Fibroblast of mammary gland (primary cell): ENCODE measurements at regions not wholly inside any gene's neighbourhood (a gene's known extent, or its start where the extent isn't known, plus 50 kb on each side); places are given as distances from the start of the nearest gene placed in this dataset.

ENCODE experiments used
- DNase-seq: peaks from one replicate; pipeline ENCODE4 v3.0.0-alpha.2; 2010; ENCODE audit warnings: low read depth
- H3K4me3 ChIP-seq: 2 replicates; pipeline ENCODE4 v1.5.1; 2011; ENCODE audit warnings: low read depth, mild to moderate bottlenecking, low read length, moderate library complexity; ENCODE audit not compliant: control insufficient read depth
- CTCF ChIP-seq: conservative IDR thresholded peaks from 2 replicates; pipeline ENCODE4 v1.5.1; 2011; ENCODE audit warnings: low read depth, low read length, inconsistent platforms; ENCODE audit not compliant: control insufficient read depth, insufficient read depth

- no peak for TF ChIP-seq CTCF
- no peak overlapping the region for H3K4me3 ChIP-seq
- no peak for DNase-seq
These were observed 264.1 kb downstream of the SCG2 start for GRCh38 chr2:223338016-223338415.

- TF ChIP-seq CTCF, result no peak
- no peak for DNase-seq
- H3K4me3 ChIP-seq, result no peak overlapping the region
These were observed 245.1 kb downstream of the SCG2 start for GRCh38 chr2:223357076-223357475.

GRCh38 chr2:223363085-223363484 lies 239.1 kb downstream of the SCG2 start:
- no peak overlapping the region for H3K4me3 ChIP-seq
- no peak for DNase-seq
- no peak for TF ChIP-seq CTCF

GRCh38 chr2:223365158-223365679 lies 236.9 kb downstream of the SCG2 start:
- H3K4me3 ChIP-seq, result no peak overlapping the region
- no peak for TF ChIP-seq CTCF
- DNase-seq, result no peak

GRCh38 chr2:223366566-223366965 lies 235.6 kb downstream of the SCG2 start:
- TF ChIP-seq CTCF, result no peak
- no peak for DNase-seq
- no peak overlapping the region for H3K4me3 ChIP-seq

- H3K4me3 ChIP-seq, result no peak overlapping the region
- no peak for TF ChIP-seq CTCF
- no peak for DNase-seq
These were observed 233.7 kb downstream of the SCG2 start for GRCh38 chr2:223368481-223368880.

- DNase-seq, result no peak
- no peak overlapping the region for H3K4me3 ChIP-seq
- TF ChIP-seq CTCF, result no peak
These were observed 232.3 kb downstream of the SCG2 start for GRCh38 chr2:223369889-223370288.
